LoVo (cell line): ENCODE measurements at regions not wholly inside any gene's neighbourhood (a gene's known extent, or its start where the extent isn't known, plus 50 kb on each side); places are given as distances from the start of the nearest gene placed in this dataset.
"Not testable (repeated sequence)": the region's sequence is repeated elsewhere in the genome, so short reads cannot be mapped to it uniquely, and the experiment has no call there.

Experiments used
- DNase-seq: peaks from one replicate; pipeline ENCODE4 v3.0.0-alpha.2; 2016; ENCODE audit warnings: low spot score

- DNase-seq: no peak
Observed at GRCh38 chrX:138018145-138018799, 452.3 kb downstream of the ZIC3 start.

GRCh38 chrX:138020941-138021340 is 455.0 kb downstream of the ZIC3 start:
- no peak for DNase-seq

GRCh38 chrX:138026211-138026610 is 460.3 kb downstream of the ZIC3 start:
- DNase-seq: no peak

GRCh38 chrX:138031715-138032114 is 465.8 kb downstream of the ZIC3 start:
- no peak for DNase-seq

- no peak for DNase-seq
Observed at GRCh38 chrX:138034136-138034535, 468.2 kb downstream of the ZIC3 start.

- no peak for DNase-seq
Observed at GRCh38 chrX:138037548-138037947, 471.6 kb downstream of the ZIC3 start.

- no peak for DNase-seq
Observed at GRCh38 chrX:138057883-138058282, 492.0 kb downstream of the ZIC3 start.

GRCh38 chrX:138058931-138059330 is 493.0 kb downstream of the ZIC3 start:
- no peak for DNase-seq

GRCh38 chrX:138067415-138067814 is 501.5 kb downstream of the ZIC3 start:
- no peak for DNase-seq

GRCh38 chrX:138073626-138074025 is 507.7 kb downstream of the ZIC3 start:
- no peak for DNase-seq

GRCh38 chrX:138082251-138082650 is 516.3 kb downstream of the ZIC3 start:
- no peak for DNase-seq

GRCh38 chrX:138082896-138083295 is 517.0 kb downstream of the ZIC3 start:
- DNase-seq: no peak

- not testable (repeated sequence) for DNase-seq
Observed at GRCh38 chrX:138110910-138111309, 545.0 kb downstream of the ZIC3 start.

GRCh38 chrX:138127314-138127713 is 561.4 kb downstream of the ZIC3 start:
- no peak for DNase-seq

- DNase-seq: peak; percentile 20
Observed at GRCh38 chrX:138128027-138128671, 562.2 kb downstream of the ZIC3 start.

- DNase-seq: no peak
Observed at GRCh38 chrX:138150709-138151108, 560.8 kb downstream of the FGF13 start.

- no peak for DNase-seq
Observed at GRCh38 chrX:138157850-138158249, 553.7 kb downstream of the FGF13 start.

GRCh38 chrX:138191998-138192397 is 519.5 kb downstream of the FGF13 start:
- no peak for DNase-seq

GRCh38 chrX:138229718-138230117 is 481.8 kb downstream of the FGF13 start:
- no peak for DNase-seq

- no peak for DNase-seq
Observed at GRCh38 chrX:138240266-138240665, 471.3 kb downstream of the FGF13 start.

GRCh38 chrX:138254001-138254400 is 457.5 kb downstream of the FGF13 start:
- no peak for DNase-seq

- DNase-seq: no peak
Observed at GRCh38 chrX:138255373-138255772, 456.1 kb downstream of the FGF13 start.

- DNase-seq: not testable (repeated sequence)
Observed at GRCh38 chrX:138264095-138264494, 447.4 kb downstream of the FGF13 start.

- DNase-seq: no peak
Observed at GRCh38 chrX:138270931-138271330, 440.6 kb downstream of the FGF13 start.
